ENCODE measurements at regions not wholly inside any gene's neighbourhood (a gene's known extent, or its start where the extent isn't known, plus 50 kb on each side); places are given as distances from the start of the nearest gene placed in this dataset.

- CTCF ChIA-PET = interaction anchor here (0.6 to 0.7 kb wide), 2 partner anchors 97 to 488 kb away, joined by 3 to 5 read pairs; no protein-coding TSS in a partner anchor
- no peaks in the 10 kb centered on the region for H3K4me1 ChIP-seq (ENCODE audit: control insufficient read depth, insufficient read depth, low read length)
- H3K36me3 ChIP-seq (ENCODE audit: control insufficient read depth in 2 of 2, insufficient read depth in 1 of 2, low read length in 2 of 2) = no peaks in the 10 kb centered on the region
- TF ChIP-seq ZNF580 (tag by site-specific recombination; IDR thresholded peaks at IDR 0.05) = no peak
- no peak for TF ChIP-seq ZFP37 (tag by site-specific recombination; IDR thresholded peaks at IDR 0.05)
- TF ChIP-seq ZNF701 (tag by site-specific recombination; IDR thresholded peaks at IDR 0.05) = no peak
- no peak for TF ChIP-seq ZNF692 (tag by site-specific recombination; IDR thresholded peaks at IDR 0.05)
- TF ChIP-seq ZNF404 (tag by site-specific recombination; IDR thresholded peaks at IDR 0.05) = no peak
- no peak for TF ChIP-seq INSM2 (tag by site-specific recombination; IDR thresholded peaks at IDR 0.05)
- no peak for TF ChIP-seq ZNF248 (tag by site-specific recombination; IDR thresholded peaks at IDR 0.05)
- TF ChIP-seq IKZF3 (tag by site-specific recombination; IDR thresholded peaks at IDR 0.05) = no peak
- no peak for TF ChIP-seq ZIC2 (tag by site-specific recombination; IDR thresholded peaks at IDR 0.05)
- no peak for TF ChIP-seq SP2 (tag by site-specific recombination; IDR thresholded peaks at IDR 0.05)
- TF ChIP-seq ZNF433 (tag by site-specific recombination; IDR thresholded peaks at IDR 0.05; ENCODE audit: low read depth) = no peak
- TF ChIP-seq CTCF (tag by site-specific recombination; IDR thresholded peaks at IDR 0.05) = no peak
- TF ChIP-seq ZNF157 (tag by site-specific recombination; IDR thresholded peaks at IDR 0.05) = no peak
- no peak for TF ChIP-seq ZNF623 (tag by site-specific recombination; IDR thresholded peaks at IDR 0.05)
- POLR2A ChIA-PET = no interaction called here
- no peak overlapping the region for H3K27ac ChIP-seq (ENCODE audit: extremely low read depth, low read depth, low read length)
- H3K9me3 ChIP-seq (ENCODE audit: control insufficient read depth, insufficient read depth, low read depth, low read length) = no peaks in the 10 kb centered on the region
- no peak overlapping the region for H3K4me3 ChIP-seq (ENCODE audit: low read depth, low read length)
Measured at GRCh38 chr11:29018631-29019030, 910.4 kb downstream of the METTL15 start.

- Histone ChIP-seq H3K4me1 (ENCODE audit: control insufficient read depth, insufficient read depth, low read length) (no peaks in the 10 kb centered on the region), H3K27ac (ENCODE audit: extremely low read depth, low read depth, low read length) (no peak overlapping the region), H3K9me3 (ENCODE audit: control insufficient read depth, insufficient read depth, low read depth, low read length) (no peaks in the 10 kb centered on the region), H3K36me3 (ENCODE audit: control insufficient read depth in 2 of 2, insufficient read depth in 1 of 2, low read length in 2 of 2) (no peaks in the 10 kb centered on the region), H3K4me3 (ENCODE audit: low read depth, low read length) (no peak overlapping the region)
- CTCF ChIA-PET = no interaction called here
- POLR2A ChIA-PET = no interaction called here
- TF ChIP-seq ZNF416 (tag by site-specific recombination; IDR thresholded peaks at IDR 0.05) (no peak), ZBTB8A (tag by site-specific recombination; IDR thresholded peaks at IDR 0.05) (no peak), ZNF350 (tag by site-specific recombination; IDR thresholded peaks at IDR 0.05) (no peak), ZNF140 (tag by site-specific recombination; IDR thresholded peaks at IDR 0.05) (no peak), REPIN1 (tag by site-specific recombination; IDR thresholded peaks at IDR 0.05; ENCODE audit: low read depth) (no peak), ZNF560 (tag by site-specific recombination; IDR thresholded peaks at IDR 0.05; ENCODE audit: borderline replicate concordance) (no peak), RBAK (tag by site-specific recombination; IDR thresholded peaks at IDR 0.05) (no peak), ATF2 (tag by site-specific recombination; IDR thresholded peaks at IDR 0.05; ENCODE audit: low read depth) (no peak), ZFHX2 (tag by site-specific recombination; conservative IDR thresholded peaks at IDR 0.05) (no peak), ZNF311 (tag by site-specific recombination; IDR thresholded peaks at IDR 0.05; ENCODE audit: borderline replicate concordance) (no peak), INSM2 (tag by site-specific recombination; IDR thresholded peaks at IDR 0.05) (no peak), ZNF114 (tag by site-specific recombination; IDR thresholded peaks at IDR 0.05) (no peak), ZNF354C (tag by site-specific recombination; IDR thresholded peaks at IDR 0.05; ENCODE audit: borderline replicate concordance, low read depth) (no peak), ZNF184 (tag by site-specific recombination; IDR thresholded peaks at IDR 0.05) (no peak), ZNF768 (tag by site-specific recombination; IDR thresholded peaks at IDR 0.05) (no peak), BCL11B (tag by site-specific recombination; IDR thresholded peaks at IDR 0.05; ENCODE audit: low read depth) (no peak), ZNF16 (tag by site-specific recombination; IDR thresholded peaks at IDR 0.05; ENCODE audit: low read depth) (no peak)
Measured at GRCh38 chr11:29017941-29018340, 909.8 kb downstream of the METTL15 start.
